ENCODE measurements at regions not wholly inside any gene's neighbourhood (a gene's known extent, or its start where the extent isn't known, plus 50 kb on each side); places are given as distances from the start of the nearest gene placed in this dataset.

DNA sequence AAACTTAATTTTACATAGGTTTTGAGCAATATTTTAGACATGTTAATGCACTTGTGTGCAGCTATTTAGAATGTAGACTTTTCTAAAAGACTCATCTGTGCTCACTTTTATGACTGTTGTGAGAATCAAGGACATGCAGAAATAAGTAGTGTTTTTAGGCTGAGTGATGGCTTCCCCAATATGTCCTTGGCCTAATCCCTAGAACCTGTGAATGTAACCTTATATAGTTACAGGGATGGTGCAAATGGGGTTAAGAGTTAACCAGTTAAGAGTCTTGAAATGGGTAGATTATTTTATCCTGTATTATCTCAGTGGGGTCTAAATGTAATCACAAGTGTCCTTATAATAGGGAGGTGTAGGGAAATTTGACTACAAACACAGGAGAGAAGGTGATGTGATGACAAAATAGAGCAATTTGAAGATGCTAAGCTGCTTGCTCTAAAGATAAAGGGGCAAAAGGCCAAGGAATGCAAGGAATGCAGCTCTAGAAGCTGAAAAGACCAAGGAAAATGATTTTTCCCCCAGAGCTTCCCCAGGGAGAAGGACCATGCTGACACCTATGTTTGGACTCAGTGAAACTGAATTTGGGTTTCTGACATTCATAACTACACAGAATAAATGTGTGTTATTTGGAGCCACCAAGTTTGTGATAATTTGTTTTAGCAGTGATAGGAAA is 298.0 kb upstream of the PAPPA start:
- TF ChIP-seq HDAC2 (IDR thresholded peaks at IDR 0.05) (no peak), TP53 (CRISPR knock-in tag; IDR thresholded peaks at IDR 0.05) (no peak), RAD21 (conservative IDR thresholded peaks at IDR 0.05 in 1 of 2, IDR thresholded peaks at IDR 0.05 in 1 of 2) (peak; percentile 18 to 25; a peak in 1 of 5 replicates)
- TF ChIP-seq, protein P1, sequence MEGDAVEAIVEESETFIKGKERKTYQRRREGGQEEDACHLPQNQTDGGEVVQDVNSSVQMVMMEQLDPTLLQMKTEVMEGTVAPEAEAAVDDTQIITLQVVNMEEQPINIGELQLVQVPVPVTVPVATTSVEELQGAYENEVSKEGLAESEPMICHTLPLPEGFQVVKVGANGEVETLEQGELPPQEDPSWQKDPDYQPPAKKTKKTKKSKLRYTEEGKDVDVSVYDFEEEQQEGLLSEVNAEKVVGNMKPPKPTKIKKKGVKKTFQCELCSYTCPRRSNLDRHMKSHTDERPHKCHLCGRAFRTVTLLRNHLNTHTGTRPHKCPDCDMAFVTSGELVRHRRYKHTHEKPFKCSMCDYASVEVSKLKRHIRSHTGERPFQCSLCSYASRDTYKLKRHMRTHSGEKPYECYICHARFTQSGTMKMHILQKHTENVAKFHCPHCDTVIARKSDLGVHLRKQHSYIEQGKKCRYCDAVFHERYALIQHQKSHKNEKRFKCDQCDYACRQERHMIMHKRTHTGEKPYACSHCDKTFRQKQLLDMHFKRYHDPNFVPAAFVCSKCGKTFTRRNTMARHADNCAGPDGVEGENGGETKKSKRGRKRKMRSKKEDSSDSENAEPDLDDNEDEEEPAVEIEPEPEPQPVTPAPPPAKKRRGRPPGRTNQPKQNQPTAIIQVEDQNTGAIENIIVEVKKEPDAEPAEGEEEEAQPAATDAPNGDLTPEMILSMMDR (IDR thresholded peaks at IDR 0.05), result 0 out of 3 replicates have a peak, but pooled peaks have one; percentile 8
